HPDE6-E6E7 (cell line): ENCODE measurements at regions not wholly inside any gene's neighbourhood (a gene's known extent, or its start where the extent isn't known, plus 50 kb on each side); places are given as distances from the start of the nearest gene placed in this dataset.

Source experiments
- DNase-seq: peaks from one replicate; pipeline ENCODE4 v3.0.0; 2011; ENCODE audit warnings: missing footprints; ENCODE audit errors: extremely low spot score

DNA sequence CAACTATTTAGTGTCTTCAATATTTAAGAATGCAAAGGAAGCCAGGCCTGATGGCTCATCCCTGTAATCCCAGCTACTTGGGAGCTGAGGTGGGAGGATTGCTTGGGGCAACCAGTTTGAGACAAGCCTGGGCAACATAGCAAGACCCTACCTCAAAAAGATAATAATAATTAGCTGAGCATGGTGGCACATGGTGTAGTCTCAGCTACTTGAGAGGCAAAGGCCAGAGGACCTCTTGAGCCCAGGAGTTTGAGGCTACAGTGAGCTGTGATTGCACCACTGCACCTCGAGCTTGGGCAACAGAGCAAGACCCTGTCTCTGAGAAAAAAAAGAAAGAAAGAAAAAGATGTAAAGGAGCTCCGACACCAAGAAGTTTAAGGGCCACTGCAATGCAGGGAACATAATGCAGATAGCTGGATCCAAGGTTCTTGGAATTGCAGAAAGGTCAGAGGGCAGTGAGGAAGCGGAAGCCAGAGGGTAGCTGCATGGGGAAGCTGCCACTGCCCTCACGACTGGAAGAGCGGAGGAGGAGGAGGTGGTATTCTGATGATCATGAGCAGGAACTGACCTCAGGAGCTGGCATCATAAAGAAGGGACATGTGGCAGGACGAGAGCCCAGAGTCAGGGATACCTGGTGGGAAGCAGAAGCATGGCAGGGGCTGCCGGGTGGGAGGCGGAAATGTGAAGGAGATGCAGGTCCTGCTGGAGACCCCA lies 60.2 kb upstream of the PODXL start:
- no peak for DNase-seq

DNA sequence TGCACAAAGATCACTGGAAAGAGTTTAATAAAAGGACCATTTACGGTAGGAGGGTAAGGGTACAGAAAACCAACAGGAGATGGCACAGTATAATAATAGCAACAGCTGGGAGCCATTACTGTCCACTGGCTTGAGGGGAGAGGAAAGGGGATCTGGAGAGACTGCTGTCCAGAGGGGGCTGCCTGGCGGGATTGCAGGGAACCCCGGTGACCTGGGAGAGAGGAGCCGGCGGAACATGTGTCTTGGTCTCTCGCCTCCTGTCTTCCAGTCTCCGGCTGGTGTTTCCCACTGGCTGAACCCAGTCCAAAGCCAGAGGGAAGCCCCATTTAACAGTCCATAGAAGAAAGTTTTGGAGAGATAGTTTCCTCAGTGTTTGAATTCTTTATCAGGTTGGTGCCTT lies 57.5 kb upstream of the PODXL start:
- no peak for DNase-seq

DNA sequence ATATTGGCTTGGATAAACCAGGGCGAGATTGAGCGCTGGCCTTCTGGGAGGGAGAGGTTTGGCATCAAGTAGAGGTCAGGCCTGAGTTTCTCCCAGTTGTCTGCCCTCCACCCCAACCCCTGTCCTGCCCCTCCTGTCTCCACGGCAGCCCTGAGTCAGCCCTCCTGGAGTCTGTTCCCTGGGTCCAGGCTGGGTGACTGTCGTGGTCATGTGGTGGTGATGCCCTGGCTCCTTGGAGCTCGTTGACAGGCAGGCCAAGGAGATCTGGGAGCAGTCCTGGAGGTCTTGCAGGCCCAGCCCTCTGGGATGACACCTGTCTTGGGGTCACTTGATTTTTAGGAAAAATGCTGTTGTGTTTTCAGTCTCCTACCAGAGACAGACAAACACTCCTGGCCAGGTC lies 53.6 kb upstream of the PODXL start:
- no peak for DNase-seq

DNA sequence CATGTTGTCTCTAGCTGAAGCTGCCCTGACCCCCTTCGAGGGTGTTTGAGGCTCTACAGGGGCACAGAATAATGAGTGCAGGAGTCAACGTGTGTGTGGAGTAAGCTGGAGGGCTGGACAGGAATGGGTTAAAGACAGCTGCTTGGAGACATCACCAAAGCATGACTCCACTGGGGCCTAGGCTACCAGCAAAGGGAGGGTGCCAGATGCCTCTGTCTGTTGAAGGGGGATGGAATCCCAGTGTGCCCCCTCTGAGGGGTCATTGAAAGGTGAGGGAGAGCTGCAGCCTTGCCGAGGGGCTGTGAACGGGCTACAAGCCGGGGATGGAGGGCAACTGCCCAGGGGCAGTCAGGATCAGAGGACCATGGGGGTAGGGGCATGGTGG lies 51.7 kb upstream of the PODXL start:
- DNase-seq: no peak

DNA sequence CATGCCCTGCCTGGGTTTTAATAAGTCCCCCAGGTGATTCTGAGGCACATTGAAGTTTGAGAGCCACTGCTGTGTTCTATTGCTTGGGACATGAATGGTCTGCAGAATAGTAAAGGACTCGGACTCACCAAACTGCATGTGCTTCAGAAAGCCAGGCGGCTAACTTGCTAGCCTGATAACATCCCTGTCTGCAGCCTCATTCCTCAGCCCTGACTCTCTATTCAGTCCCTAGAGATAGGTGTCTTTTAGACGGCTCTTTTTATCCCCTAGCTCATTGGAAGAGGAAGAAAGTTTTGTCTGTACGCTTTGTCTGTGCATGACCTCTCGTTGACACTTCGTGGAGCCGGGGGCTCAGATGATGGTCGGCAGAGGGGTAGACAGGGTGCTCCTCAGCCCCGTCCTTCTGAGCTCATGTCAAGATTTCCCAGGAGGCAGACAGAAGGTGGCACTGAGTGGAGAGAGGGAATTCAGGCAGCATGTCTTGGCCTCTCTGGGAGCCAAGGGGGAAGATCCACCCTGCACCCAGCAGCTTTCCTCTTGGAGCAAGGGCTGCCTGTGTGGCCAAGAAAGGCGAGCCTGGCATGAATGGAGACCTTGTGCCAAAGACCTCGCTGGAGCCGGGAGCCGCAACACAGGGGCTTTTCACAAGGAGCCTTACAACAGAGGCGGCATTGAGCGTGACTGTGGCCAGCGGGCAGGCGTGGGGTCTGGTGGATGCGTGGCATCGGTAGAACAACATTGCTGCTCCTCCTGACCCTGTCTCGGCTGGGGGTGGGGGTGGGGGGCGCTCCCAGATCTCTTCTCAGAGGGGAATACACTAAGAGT lies 51.1 kb upstream of the PODXL start:
- no peak for DNase-seq

DNA sequence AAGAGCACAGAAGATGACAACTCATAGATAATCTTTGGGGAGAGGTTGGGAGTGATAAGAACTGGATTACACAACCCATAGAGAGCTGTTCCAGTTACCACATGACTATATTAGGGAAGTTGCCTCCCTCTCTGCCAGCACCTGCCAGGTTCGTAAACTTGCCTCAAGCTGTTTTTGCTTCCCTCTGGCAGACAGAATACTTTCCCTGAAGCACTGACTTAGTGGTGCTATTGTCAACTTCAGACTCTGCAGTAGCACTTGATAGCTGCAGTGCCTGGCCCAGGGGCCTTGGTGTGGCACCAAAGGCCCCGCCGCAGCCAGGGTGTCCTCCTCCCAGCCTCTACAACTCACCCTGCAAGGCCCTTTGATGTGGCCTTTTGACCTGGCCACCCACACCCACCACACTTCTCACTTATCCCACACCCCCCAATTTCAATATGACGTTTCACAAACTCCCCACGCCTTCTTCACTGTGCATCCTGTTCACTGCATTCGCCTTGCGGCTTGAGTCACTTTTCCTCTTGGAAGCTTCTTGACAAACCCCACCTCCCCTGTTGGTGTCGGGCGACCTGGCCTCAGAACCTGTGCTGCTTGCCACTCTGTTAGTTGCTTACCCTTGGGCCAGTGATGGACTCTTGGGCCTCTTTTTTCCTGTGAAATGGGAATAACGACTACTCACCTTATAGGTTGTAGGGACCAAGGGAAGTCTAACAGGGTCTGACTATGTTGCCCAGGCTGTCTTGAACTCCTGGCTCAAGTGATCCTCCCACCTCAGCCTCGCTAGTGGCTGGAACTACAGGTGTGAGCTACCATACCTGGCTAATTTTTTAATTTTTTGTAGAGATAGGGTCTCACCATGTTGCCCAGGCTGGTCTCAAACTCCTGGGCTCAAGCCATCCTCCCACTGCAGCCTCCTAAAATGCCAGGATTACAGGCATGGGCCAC lies 50.2 kb upstream of the PODXL start:
- peak; percentile 38 for DNase-seq
